NCI-H226 (cell line): ENCODE measurements at regions not wholly inside any gene's neighbourhood (a gene's known extent, or its start where the extent isn't known, plus 50 kb on each side); places are given as distances from the start of the nearest gene placed in this dataset.
A peak's percentile ranks its signal among the peaks of the same experiment; 100 is the strongest.
"Not testable (repeated sequence)": the region's sequence is repeated elsewhere in the genome, so short reads cannot be mapped to it uniquely, and the experiment has no call there.

ENCODE experiments used
- DNase-seq: peaks from one replicate; pipeline ENCODE4 v3.0.0-alpha.2; 2015

- no peak for DNase-seq
Observed at GRCh38 chrX:1700757-1701156, 85.9 kb downstream of the ASMT start.

GRCh38 chrX:1701396-1701901 is 86.6 kb downstream of the ASMT start:
- DNase-seq, result not testable (repeated sequence)

GRCh38 chrX:1702142-1702541 is 87.3 kb downstream of the ASMT start:
- DNase-seq, result not testable (repeated sequence)

DNA sequence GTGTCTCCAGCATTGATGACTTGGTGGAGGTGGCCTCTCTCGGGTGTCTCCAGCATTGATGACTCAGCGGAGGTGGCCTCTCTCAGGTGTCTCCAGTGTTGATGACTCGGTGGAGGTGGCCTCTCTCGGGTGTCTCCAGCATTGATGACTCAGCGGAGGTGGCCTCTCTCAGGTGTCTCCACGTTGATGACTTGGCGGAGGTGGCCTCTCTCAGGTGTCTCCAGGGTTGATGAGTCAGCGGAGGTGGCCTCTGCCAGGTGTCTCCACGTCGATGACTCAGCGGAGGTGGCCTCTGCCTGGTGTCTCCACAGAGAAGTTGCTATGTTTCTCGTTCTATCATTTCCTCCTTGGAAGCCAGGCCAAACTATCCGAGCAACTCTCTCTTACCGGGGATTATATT is 87.7 kb downstream of the ASMT start:
- not testable (repeated sequence) for DNase-seq

DNA sequence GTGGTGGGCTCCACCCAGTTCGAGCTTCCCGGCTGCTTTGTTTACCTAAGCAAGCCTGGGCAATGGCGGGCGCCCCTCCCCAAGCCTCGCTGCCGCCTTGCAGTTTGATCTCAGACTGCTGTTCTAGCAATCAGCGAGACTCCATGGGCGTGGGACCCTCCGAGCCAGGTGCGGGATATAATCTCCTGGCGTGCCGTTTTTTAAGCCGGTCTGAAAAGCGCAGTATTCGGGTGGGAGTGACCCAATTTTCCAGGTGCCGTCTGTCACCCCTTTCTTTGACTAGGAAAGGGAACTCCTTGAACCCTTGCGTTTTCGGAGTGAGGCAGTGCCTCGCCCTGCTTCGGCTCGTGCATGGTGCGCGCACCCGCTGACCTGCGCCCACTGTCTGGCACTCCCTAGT is 94.4 kb downstream of the ASMT start:
- DNase-seq, result not testable (repeated sequence)

- no peak for DNase-seq
Observed at GRCh38 chrX:1713296-1713695, 98.4 kb downstream of the ASMT start.

- no peak for DNase-seq
Observed at GRCh38 chrX:1717373-1717772, 102.5 kb downstream of the ASMT start.

- DNase-seq, result peak; percentile 57
Observed at GRCh38 chrX:1719270-1719669, 104.4 kb downstream of the ASMT start.

- DNase-seq, result no peak
Observed at GRCh38 chrX:1720836-1721235, 106.0 kb downstream of the ASMT start.

- no peak for DNase-seq
Observed at GRCh38 chrX:1725472-1725871, 110.6 kb downstream of the ASMT start.

GRCh38 chrX:1727531-1728027 is 112.7 kb downstream of the ASMT start:
- DNase-seq, result peak; percentile 93

- no peak for DNase-seq
Observed at GRCh38 chrX:1734806-1735205, 119.9 kb downstream of the ASMT start.

- DNase-seq, result peak; percentile 2
Observed at GRCh38 chrX:1741816-1742394, 127.0 kb downstream of the ASMT start.

GRCh38 chrX:1743105-1743504 is 128.2 kb downstream of the ASMT start:
- DNase-seq, result peak; percentile 18

DNA sequence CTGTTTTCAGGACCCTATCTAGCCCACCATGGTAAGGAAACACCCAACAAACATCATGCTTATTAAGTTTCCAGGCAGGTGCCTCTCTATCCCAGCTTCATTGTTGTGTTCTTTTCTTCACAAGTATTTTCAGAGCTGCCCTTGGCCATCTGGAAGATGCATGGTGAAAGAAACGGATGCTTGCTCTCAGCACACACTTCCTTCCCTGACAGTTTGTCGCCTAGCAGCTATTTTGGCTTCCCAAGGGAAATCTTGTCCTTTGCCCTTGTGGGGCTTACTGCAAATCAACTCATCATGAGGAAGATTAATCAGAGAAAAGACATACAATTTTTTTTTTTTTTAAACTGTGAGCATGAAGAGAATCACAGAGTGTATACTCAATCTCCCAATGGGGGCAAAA is 128.8 kb downstream of the ASMT start:
- DNase-seq, result no peak

- no peak for DNase-seq
Observed at GRCh38 chrX:1748408-1748807, 133.5 kb downstream of the ASMT start.

- DNase-seq, result no peak
Observed at GRCh38 chrX:1749499-1749898, 134.6 kb downstream of the ASMT start.

- no peak for DNase-seq
Observed at GRCh38 chrX:1750267-1750666, 135.4 kb downstream of the ASMT start.

DNA sequence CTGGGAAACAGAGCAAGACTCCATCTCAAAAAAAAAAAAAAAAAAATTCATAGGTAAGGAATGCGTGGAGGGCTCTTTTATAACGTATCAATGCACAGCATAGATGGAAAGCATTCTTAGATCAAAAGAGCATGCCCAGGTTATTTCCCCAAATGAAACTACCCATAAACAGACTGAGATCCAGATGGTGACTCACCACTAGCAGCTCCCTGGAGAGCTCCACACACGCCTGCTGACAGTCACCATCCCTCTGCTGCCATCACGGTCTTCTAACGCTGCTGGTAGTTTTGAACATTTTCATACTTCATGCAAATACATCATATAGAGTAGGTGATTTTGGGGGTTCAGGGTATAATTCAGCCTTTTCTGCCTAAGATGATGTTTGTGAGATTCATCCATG is 136.9 kb downstream of the ASMT start:
- DNase-seq, result no peak

GRCh38 chrX:1752799-1753198 is 137.9 kb downstream of the ASMT start:
- DNase-seq, result not testable (repeated sequence)

- DNase-seq, result peak; percentile 61
Observed at GRCh38 chrX:1754077-1754476, 139.2 kb downstream of the ASMT start.

- peak; percentile 17 for DNase-seq
Observed at GRCh38 chrX:1763294-1763693, 148.4 kb downstream of the ASMT start.

DNA sequence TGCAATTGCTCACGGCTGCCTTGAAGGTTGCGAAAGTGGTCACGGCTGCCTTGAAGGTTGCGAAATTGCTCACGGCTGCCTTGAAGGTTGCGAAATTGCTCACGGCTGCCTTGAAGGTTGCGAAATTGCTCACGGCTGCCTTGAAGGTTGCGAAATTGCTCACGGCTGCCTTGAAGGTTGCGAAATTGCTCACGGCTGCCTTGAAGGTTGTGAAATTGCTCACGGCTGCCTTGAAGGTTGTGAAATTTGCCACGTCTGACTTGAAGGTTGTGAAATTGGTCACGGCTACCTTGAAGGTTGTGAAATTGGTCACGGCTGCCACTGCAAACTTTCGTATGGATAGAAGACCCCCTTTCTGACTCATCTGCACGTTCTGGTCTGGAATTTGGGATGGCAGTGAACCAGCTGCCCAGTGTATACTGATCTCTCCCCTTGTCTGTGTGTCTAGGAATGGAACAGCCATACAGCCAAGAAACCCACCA is 150.1 kb downstream of the ASMT start:
- DNase-seq, result peak; percentile 21

DNA sequence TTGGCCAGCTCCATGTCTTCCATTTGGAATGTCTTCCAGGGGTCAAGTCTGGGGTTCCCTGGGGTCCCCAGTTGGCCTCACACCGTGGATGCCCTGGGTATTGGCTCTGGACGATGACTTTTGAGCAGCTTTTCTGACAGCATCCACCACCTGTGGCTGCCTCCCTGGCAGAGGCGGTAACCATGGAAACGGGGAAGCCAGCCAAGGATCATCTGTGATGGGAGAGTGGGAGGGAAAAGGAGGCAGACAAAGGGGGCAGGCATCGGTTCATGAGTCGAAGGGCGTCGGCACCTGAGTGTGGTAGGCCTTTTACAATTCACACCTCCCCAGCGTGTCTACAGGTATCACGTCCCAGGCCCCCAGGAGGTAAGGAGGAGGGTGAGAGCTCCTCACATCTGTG is 152.2 kb downstream of the ASMT start:
- DNase-seq, result no peak

- no peak for DNase-seq
Observed at GRCh38 chrX:1778817-1779216, 164.0 kb downstream of the ASMT start.
